Amniotic stem cell (primary cell): ENCODE measurements at regions not wholly inside any gene's neighbourhood (a gene's known extent, or its start where the extent isn't known, plus 50 kb on each side); places are given as distances from the start of the nearest gene placed in this dataset.
"Not testable (repeated sequence)": the region's sequence is repeated elsewhere in the genome, so short reads cannot be mapped to it uniquely, and the experiment has no call there.

Source experiments
- DNase-seq: peaks from one replicate; lab custom pipeline; 2025; lab: John Stamatoyannopoulos, UW

- DNase-seq, result no peak
Measured at GRCh38 chr3:69647511-69648110, 91.7 kb upstream of the MITF start.

- no peak for DNase-seq
Measured at GRCh38 chr3:69647081-69647480, 92.2 kb upstream of the MITF start.

- no peak for DNase-seq
Measured at GRCh38 chr3:69646287-69647067, 92.8 kb upstream of the MITF start.

GRCh38 chr3:69642606-69643005 is 96.7 kb upstream of the MITF start:
- DNase-seq, result no peak

GRCh38 chr3:69639851-69640250 is 99.4 kb upstream of the MITF start:
- DNase-seq, result no peak

- no peak for DNase-seq
Measured at GRCh38 chr3:69628951-69629350, 110.3 kb upstream of the MITF start.

GRCh38 chr3:69613286-69613685 is 126.0 kb upstream of the MITF start:
- DNase-seq, result no peak

- no peak for DNase-seq
Measured at GRCh38 chr3:69612791-69613190, 126.5 kb upstream of the MITF start.

- DNase-seq, result not testable (repeated sequence)
Measured at GRCh38 chr3:69609566-69609965, 129.7 kb upstream of the MITF start.

- DNase-seq, result no peak
Measured at GRCh38 chr3:69607466-69608305, 131.6 kb upstream of the MITF start.

GRCh38 chr3:69605867-69606266 is 133.4 kb upstream of the MITF start:
- DNase-seq, result no peak

- no peak for DNase-seq
Measured at GRCh38 chr3:69604735-69605450, 134.4 kb upstream of the MITF start.

GRCh38 chr3:69602112-69602511 is 137.2 kb upstream of the MITF start:
- DNase-seq, result no peak

- no peak for DNase-seq
Measured at GRCh38 chr3:69594286-69594685, 145.0 kb upstream of the MITF start.

- no peak for DNase-seq
Measured at GRCh38 chr3:69591164-69591736, 148.0 kb upstream of the MITF start.

- DNase-seq, result no peak
Measured at GRCh38 chr3:69590111-69590510, 149.2 kb upstream of the MITF start.

- DNase-seq, result no peak
Measured at GRCh38 chr3:69588170-69588569, 151.1 kb upstream of the MITF start.

- DNase-seq, result no peak
Measured at GRCh38 chr3:69585472-69585871, 153.8 kb upstream of the MITF start.

- no peak for DNase-seq
Measured at GRCh38 chr3:69582044-69582443, 157.2 kb upstream of the MITF start.

GRCh38 chr3:69579306-69580041 is 159.8 kb upstream of the MITF start:
- DNase-seq, result no peak

GRCh38 chr3:69569520-69569919 is 169.7 kb upstream of the MITF start:
- no peak for DNase-seq
